Activated CD8-positive, alpha-beta memory T cell treated with anti-CD3 and anti-CD28 coated beads, Interleukin-2, amount 50 U/mL, for 1 hour (primary cell): ENCODE measurements at regions not wholly inside any gene's neighbourhood (a gene's known extent, or its start where the extent isn't known, plus 50 kb on each side); places are given as distances from the start of the nearest gene placed in this dataset.

ENCODE experiments used
- DNase-seq: peaks from one replicate; pipeline ENCODE4 v3.0.0-alpha.2; 2020; ENCODE audit errors: extremely low read depth

- no peak for DNase-seq
These were observed 61.1 kb upstream of the RND3 start for GRCh38 chr2:150548527-150548926.

- DNase-seq = no peak
These were observed 58.4 kb upstream of the RND3 start for GRCh38 chr2:150545916-150546315.

GRCh38 chr2:150544731-150545130, 57.3 kb upstream of the RND3 start:
- DNase-seq = no peak

- DNase-seq = no peak
These were observed 55.2 kb upstream of the RND3 start for GRCh38 chr2:150542692-150543091.

GRCh38 chr2:150542172-150542571, 54.7 kb upstream of the RND3 start:
- DNase-seq = no peak

- DNase-seq = no peak
These were observed 51.3 kb upstream of the RND3 start for GRCh38 chr2:150538651-150539201.
